CD14-positive monocyte (primary cell): ENCODE measurements at regions not wholly inside any gene's neighbourhood (a gene's known extent, or its start where the extent isn't known, plus 50 kb on each side); places are given as distances from the start of the nearest gene placed in this dataset.

Source experiments
- DNase-seq, 3 donors: peaks; one replicate each; pipeline ENCODE4 v3.0.0-alpha.2; 2011 to 2022
- H2AFZ ChIP-seq: 2 replicates; pipeline ENCODE4 v1.6.0; 2012; ENCODE audit warnings: mild to moderate bottlenecking, low read depth, low read length, inconsistent platforms; ENCODE audit not compliant: insufficient read depth, poor library complexity, severe bottlenecking
- H3K27ac ChIP-seq, 2 donors: 1 replicate in 1 of 2; 2 replicates in 1 of 2; pipeline ENCODE4 v1.5.1; 2012 to 2013; ENCODE audit warnings: low read length in 2 of 2, control low read depth in 1 of 2, inconsistent platforms in 1 of 2, low read depth in 1 of 2, mild to moderate bottlenecking in 1 of 2
- H3K27me3 ChIP-seq, 2 donors: one replicate each; pipeline versions ENCODE4 v1.6.0 to v1.6.1; 2011 to 2013; ENCODE audit warnings: low read length in 2 of 2; ENCODE audit not compliant: control insufficient read depth in 2 of 2, insufficient read depth in 2 of 2
- H3K36me3 ChIP-seq, 2 donors: replicated peaks in 1 of 2; 1 replicate in 1 of 2; 2 replicates in 1 of 2; pipeline versions ENCODE4 v1.5.1 to v1.6.1; 2012 to 2013; ENCODE audit warnings: low read length in 2 of 2, control low read depth in 1 of 2, inconsistent platforms in 1 of 2, mild to moderate bottlenecking in 1 of 2; ENCODE audit not compliant: insufficient read depth in 2 of 2, control insufficient read depth in 1 of 2
- H3K4me1 ChIP-seq, 2 donors: 1 replicate in 1 of 2; 2 replicates in 1 of 2; pipeline versions ENCODE4 v1.5.1 to v1.6.1; 2012 to 2013; ENCODE audit warnings: low read length in 2 of 2, control low read depth in 1 of 2, inconsistent platforms in 1 of 2, mild to moderate bottlenecking in 1 of 2, moderate library complexity in 1 of 2; ENCODE audit not compliant: insufficient read depth in 2 of 2, control insufficient read depth in 1 of 2
- H3K4me2 ChIP-seq: replicated peaks from 2 replicates; pipeline ENCODE3; 2012; ENCODE audit warnings: low read length, moderate library complexity, mild to moderate bottlenecking; ENCODE audit not compliant: poor library complexity, severe bottlenecking; ENCODE audit errors: extremely low read depth
- H3K4me3 ChIP-seq, 3 experiments: fragments of 200-600 bp in 1 of 3; sonication (generic) in 1 of 3; replicated peaks in 1 of 3; 1 replicate in 2 of 3; 2 replicates in 1 of 3; pipeline ENCODE4 v1.5.1; 2011 to 2013; ENCODE audit warnings: low read length in 3 of 3, mild to moderate bottlenecking in 3 of 3, control low read depth in 2 of 3, low read depth in 2 of 3, inconsistent platforms in 1 of 3, moderate library complexity in 1 of 3
- H3K79me2 ChIP-seq: 2 replicates; pipeline ENCODE4 v1.6.0; 2012; ENCODE audit warnings: mild to moderate bottlenecking, control low read depth, inconsistent platforms, low read length, moderate library complexity; ENCODE audit not compliant: insufficient read depth
- H3K9ac ChIP-seq: 2 replicates; pipeline ENCODE4 v1.6.0; 2017; ENCODE audit warnings: low read length, mild to moderate bottlenecking; ENCODE audit not compliant: insufficient read depth, poor library complexity, severe bottlenecking
- H3K9me3 ChIP-seq, 2 donors: replicated peaks in 1 of 2; 1 replicate in 1 of 2; 2 replicates in 1 of 2; pipeline versions ENCODE4 v1.5.1 to v1.6.1; 2012 to 2013; ENCODE audit warnings: low read length in 2 of 2, control low read depth in 1 of 2; ENCODE audit not compliant: control insufficient read depth in 1 of 2, insufficient read depth in 1 of 2
- H4K20me1 ChIP-seq: 2 replicates; pipeline ENCODE4 v1.6.0; 2012; ENCODE audit warnings: mild to moderate bottlenecking, low read length, control low read depth, moderate library complexity; ENCODE audit not compliant: insufficient read depth
- H3K27ac Mint-ChIP-seq, 7 donors: one replicate each; pipeline ENCODE4 v1.8.0; 2020; ENCODE audit warnings: mild to moderate bottlenecking in 7 of 7, mixed read lengths in 7 of 7, moderate library complexity in 6 of 7, inconsistent platforms in 2 of 7
- H3K27me3 Mint-ChIP-seq, 3 donors: one replicate each; pipeline ENCODE4 v1.8.0; 2021 to 2022; ENCODE audit warnings: low read depth in 3 of 3, mild to moderate bottlenecking in 3 of 3, mixed read lengths in 3 of 3, moderate library complexity in 3 of 3, inconsistent platforms in 1 of 3
- H3K36me3 Mint-ChIP-seq, 2 donors: one replicate each; pipeline ENCODE4 v1.8.0; 2020; ENCODE audit warnings: mixed read lengths in 2 of 2, inconsistent platforms in 1 of 2, mild to moderate bottlenecking in 1 of 2
- H3K4me1 Mint-ChIP-seq: one replicate; pipeline ENCODE4 v1.8.0; 2020; ENCODE audit warnings: mild to moderate bottlenecking, mixed read lengths
- H3K4me3 Mint-ChIP-seq, 2 donors: one replicate each; pipeline ENCODE4 v1.8.0; 2020; ENCODE audit warnings: mild to moderate bottlenecking in 2 of 2, mixed read lengths in 2 of 2, moderate library complexity in 1 of 2
- H3K9me3 Mint-ChIP-seq, 7 donors: one replicate each; pipeline ENCODE4 v1.8.0; 2020 to 2022; ENCODE audit warnings: mixed read lengths in 7 of 7, mild to moderate bottlenecking in 6 of 7, moderate library complexity in 6 of 7, inconsistent platforms in 2 of 7
- CTCF ChIP-seq: fragments of 200-600 bp; IDR thresholded peaks from one replicate; pipeline ENCODE4 v1.8.0; 2022; ENCODE audit warnings: antibody characterized with exemption, mild to moderate bottlenecking
- WGBS: methylation state at CpG from one replicate; pipeline ENCODE4 v1.1.5; 2013; ENCODE audit warnings: missing lambda C conversion rate; ENCODE audit not compliant: insufficient coverage; 5-methylcytosine and 5-hydroxymethylcytosine counted together
- intact Hi-C, 2 donors: fragments of 100-400 bp; cut with micrococcal nuclease; formaldehyde crosslinking; loops; one replicate each; pipeline versions ENCODE4 v1.15.0 to v1.15.1; 2023

- H3K4me1 ChIP-seq, result no peaks in the 10 kb centered on the region
- peaks cover 0 to 1% (median 0%) of the 10 kb centered on the region in 7 donors for H3K9me3 Mint-ChIP-seq
- intact Hi-C loops, result no loop called here
- H3K27ac Mint-ChIP-seq, result no peak overlapping the region
- DNase-seq, result no peak
- no peaks in the 10 kb centered on the region for H4K20me1 ChIP-seq
- WGBS, result 89% methylated on average over 7 of the region's 15 CpGs
- no peak for TF ChIP-seq CTCF
- no peaks in the 10 kb centered on the region for H3K4me1 Mint-ChIP-seq
- H3K27ac ChIP-seq, result no peak overlapping the region
- no peak overlapping the region for H3K4me2 ChIP-seq
- no peak overlapping the region for H3K4me3 Mint-ChIP-seq
- no peaks in the 10 kb centered on the region for H3K9me3 ChIP-seq
- peaks cover 0 to 13% (median 6%) of the 10 kb centered on the region in 3 donors for H3K27me3 Mint-ChIP-seq
- H3K27me3 ChIP-seq, result no peaks in the 10 kb centered on the region
- no peaks in the 10 kb centered on the region for H3K36me3 ChIP-seq
- no peaks in the 10 kb centered on the region for H3K36me3 Mint-ChIP-seq
- H3K9ac ChIP-seq, result no peak overlapping the region
- H2AFZ ChIP-seq, result no peak overlapping the region
- no peaks in the 10 kb centered on the region for H3K79me2 ChIP-seq
- no peak overlapping the region for H3K4me3 ChIP-seq
Measured at GRCh38 chr17:79536212-79536840, 74.5 kb downstream of the RBFOX3 start.

DNA sequence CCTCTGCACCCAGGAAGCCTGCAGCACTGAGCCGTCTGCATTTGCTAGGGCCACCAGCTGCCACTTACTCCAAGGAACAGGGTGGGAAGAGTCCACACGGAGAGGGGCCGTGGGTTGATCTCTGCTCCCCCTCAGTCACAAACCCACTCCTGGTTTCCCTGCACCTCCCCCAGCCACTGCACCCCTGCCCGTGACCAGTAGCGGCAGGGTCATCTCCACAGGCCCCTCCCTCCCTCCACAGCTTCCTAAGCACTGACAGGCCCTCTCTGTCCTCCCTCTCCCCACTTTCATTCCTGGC lies 75.2 kb downstream of the RBFOX3 start:
- Histone ChIP-seq H3K4me2 (no peak overlapping the region), H3K27ac (no peak overlapping the region), H3K9ac (no peak overlapping the region), H3K79me2 (no peaks in the 10 kb centered on the region), H3K9me3 (no peaks in the 10 kb centered on the region), H4K20me1 (no peaks in the 10 kb centered on the region), H3K4me1 (no peaks in the 10 kb centered on the region), H3K36me3 (no peaks in the 10 kb centered on the region), H3K27me3 (no peaks in the 10 kb centered on the region), H3K4me3 (no peak overlapping the region), H2AFZ (no peak overlapping the region)
- 89% methylated on average over 1 of the region's 5 CpGs for WGBS
- Mint-ChIP-seq H3K27ac (peak overlapping the region in 1 of 7 donors; percentile 49), H3K36me3 (no peaks in the 10 kb centered on the region), H3K27me3 (peaks cover 0 to 13% (median 9%) of the 10 kb centered on the region in 3 donors), H3K4me1 (no peaks in the 10 kb centered on the region), H3K9me3 (peaks cover 0 to 1% (median 0%) of the 10 kb centered on the region in 7 donors), H3K4me3 (no peak overlapping the region)
- TF ChIP-seq CTCF, result no peak
- intact Hi-C loops, result no loop called here
- DNase-seq, result no peak
